Endothelial cell of umbilical vein (primary cell): ENCODE measurements at regions not wholly inside any gene's neighbourhood (a gene's known extent, or its start where the extent isn't known, plus 50 kb on each side); places are given as distances from the start of the nearest gene placed in this dataset.

Experiments
- BruUV-seq: library from RNA; stranded (reverse); fragments of 400-500 nt; replicated peaks from 2 replicates; lab custom pipeline; 2021; lab: Mats Ljungman, UMichigan
- CTCF ChIA-PET: fragments of 300-600, 350-600 bp; sonication (Branson Sonifier 250); formaldehyde crosslinking; loops from one replicate; lab custom pipeline; 2021; ENCODE audit warnings: antibody characterized with exemption, inconsistent platforms; lab: Charles Lee
- POLR2A ChIA-PET: fragments of 300-600, 350-600 bp; sonication (Branson Sonifier 250); formaldehyde crosslinking; loops from one replicate; lab custom pipeline; 2021; ENCODE audit warnings: antibody characterized with exemption, inconsistent platforms; lab: Charles Lee
- DNase-seq: peaks from one replicate; pipeline ENCODE4 v3.0.0-alpha.2; 2011; ENCODE audit warnings: low read depth, low spot score
- FAIRE-seq: peaks from 2 replicates; lab custom pipeline; 2011; peaks lifted over from hg19 to GRCh38; lab: Jason Lieb, UNC
- H2AFZ ChIP-seq: 2 replicates; pipeline ENCODE4 v1.6.0; 2012; ENCODE audit warnings: low read depth, low read length, control low read depth, inconsistent platforms
- H3K27ac ChIP-seq: 2 replicates; pipeline ENCODE4 v1.5.1; 2011; ENCODE audit warnings: low read depth, mild to moderate bottlenecking, control low read depth, low read length, moderate library complexity; ENCODE audit not compliant: insufficient read depth
- H3K27me3 ChIP-seq, 2 experiments: 2 replicates each; pipeline versions ENCODE4 v1.6.0 to v1.6.1; 2011; ENCODE audit warnings: low read length in 2 of 2, mixed read lengths in 1 of 2; ENCODE audit not compliant: control insufficient read depth in 2 of 2, insufficient read depth in 2 of 2
- H3K36me3 ChIP-seq, 2 experiments: 2 replicates in 1 of 2; 3 replicates in 1 of 2; pipeline ENCODE4 v1.5.1; 2011; ENCODE audit warnings: low read length in 2 of 2, mild to moderate bottlenecking in 1 of 2, moderate library complexity in 1 of 2; ENCODE audit not compliant: control insufficient read depth in 2 of 2, insufficient read depth in 2 of 2; ENCODE audit errors: extremely low read depth in 1 of 2
- H3K4me1 ChIP-seq: 3 replicates; pipeline ENCODE4 v1.5.1; 2011; ENCODE audit warnings: mild to moderate bottlenecking, low read length; ENCODE audit not compliant: control insufficient read depth, insufficient read depth; ENCODE audit errors: extremely low read depth
- H3K4me2 ChIP-seq: 2 replicates; pipeline ENCODE4 v1.6.1; 2011; ENCODE audit warnings: low read length, control low read depth, mixed read lengths; ENCODE audit not compliant: insufficient read depth
- H3K4me3 ChIP-seq, 3 experiments: fragments of 200-600 bp in 1 of 3; sonication (generic), shearing (Covaris generic) in 1 of 3; replicated peaks in 1 of 3; 2 replicates each; pipeline ENCODE4 v1.5.1; 2011 to 2016; ENCODE audit warnings: control low read depth in 3 of 3, low read length in 3 of 3, mild to moderate bottlenecking in 2 of 3, inconsistent platforms in 1 of 3, low read depth in 1 of 3, moderate library complexity in 1 of 3; ENCODE audit not compliant: insufficient read depth in 1 of 3
- H3K79me2 ChIP-seq: 2 replicates; pipeline ENCODE4 v1.6.0; 2012; ENCODE audit warnings: low read length, inconsistent platforms; ENCODE audit not compliant: control insufficient read depth, insufficient read depth
- H3K9ac ChIP-seq: replicated peaks from 2 replicates; pipeline ENCODE3; 2011; ENCODE audit warnings: low read length, control low read depth; ENCODE audit not compliant: insufficient read depth; ENCODE audit errors: extremely low read depth
- H3K9me1 ChIP-seq: replicated peaks from 3 replicates; pipeline ENCODE4 v1.6.0; 2011; ENCODE audit warnings: mild to moderate bottlenecking, low read length; ENCODE audit not compliant: control insufficient read depth, insufficient read depth; ENCODE audit errors: extremely low read depth
- H3K9me3 ChIP-seq: replicated peaks from 2 replicates; pipeline ENCODE4 v1.5.1; 2012; ENCODE audit warnings: low read length, inconsistent platforms; ENCODE audit not compliant: control insufficient read depth, insufficient read depth
- H4K20me1 ChIP-seq: replicated peaks from 2 replicates; pipeline ENCODE3; 2011; ENCODE audit warnings: mild to moderate bottlenecking, low read length; ENCODE audit not compliant: control insufficient read depth, insufficient read depth; ENCODE audit errors: extremely low read depth
- EZH2 ChIP-seq: IDR thresholded peaks from 2 replicates; pipeline ENCODE4 v1.6.1; 2012; ENCODE audit warnings: borderline replicate concordance, low read depth, mild to moderate bottlenecking, moderate library complexity, low read length, inconsistent platforms; ENCODE audit not compliant: severe bottlenecking
- FOS ChIP-seq: IDR thresholded peaks from 2 replicates; pipeline ENCODE4 v1.6.1; 2011; ENCODE audit warnings: mild to moderate bottlenecking, low read length, moderate library complexity, borderline replicate concordance; ENCODE audit not compliant: insufficient read depth
- GATA2 ChIP-seq: IDR thresholded peaks from 2 replicates; pipeline ENCODE4 v1.7.0; 2011; ENCODE audit warnings: low read depth, mild to moderate bottlenecking, moderate library complexity, mixed read lengths, low read length; ENCODE audit not compliant: insufficient read length, insufficient read depth
- JUN ChIP-seq: IDR thresholded peaks from 2 replicates; pipeline ENCODE4 v1.6.1; 2011; ENCODE audit warnings: borderline replicate concordance, low read depth; ENCODE audit not compliant: insufficient read length, insufficient read depth
- MYC ChIP-seq: IDR thresholded peaks from one replicate; pipeline ENCODE4 v1.6.1; 2011; ENCODE audit warnings: mild to moderate bottlenecking, low read depth, low read length
- POLR2A ChIP-seq: IDR thresholded peaks from 2 replicates; pipeline ENCODE4 v1.6.1; 2012; ENCODE audit warnings: low read depth, mild to moderate bottlenecking, control low read depth, low read length
- POLR2AphosphoS5 ChIP-seq: IDR thresholded peaks from 2 replicates; pipeline ENCODE4 v1.6.1; 2012; ENCODE audit warnings: low read depth, mild to moderate bottlenecking, control low read depth, low read length, moderate library complexity; ENCODE audit not compliant: insufficient read depth
- dilution Hi-C: fragments of 300-500 bp; cut with MboI; formaldehyde crosslinking; loops from one replicate; pipeline ENCODE4 v1.15.0; 2019; ENCODE audit warnings: low sequenced_read_pairs; ENCODE audit not compliant: extremely low pct_ligation_motif_present
- intact Hi-C: fragments of 100-400 bp; cut with micrococcal nuclease; formaldehyde crosslinking; loops from one replicate; pipeline ENCODE4 v1.10.0; 2022
- TF ChIP-seq, protein P1 (sequence below): IDR thresholded peaks from 2 replicates; pipeline ENCODE4 v1.6.1; 2011; ENCODE audit not compliant: insufficient read depth, insufficient read length
- TF ChIP-seq, protein P2 (sequence below), 2 donors: IDR thresholded peaks; 1 replicate in 1 of 2; 2 replicates in 1 of 2; pipeline ENCODE4 v1.5.1; 2011; ENCODE audit warnings: low read length in 2 of 2, mild to moderate bottlenecking in 2 of 2, moderate library complexity in 2 of 2, control low read depth in 1 of 2, inconsistent platforms in 1 of 2, low read depth in 1 of 2; ENCODE audit not compliant: insufficient read depth in 1 of 2; ENCODE audit errors: extremely low read depth in 1 of 2

DNA sequence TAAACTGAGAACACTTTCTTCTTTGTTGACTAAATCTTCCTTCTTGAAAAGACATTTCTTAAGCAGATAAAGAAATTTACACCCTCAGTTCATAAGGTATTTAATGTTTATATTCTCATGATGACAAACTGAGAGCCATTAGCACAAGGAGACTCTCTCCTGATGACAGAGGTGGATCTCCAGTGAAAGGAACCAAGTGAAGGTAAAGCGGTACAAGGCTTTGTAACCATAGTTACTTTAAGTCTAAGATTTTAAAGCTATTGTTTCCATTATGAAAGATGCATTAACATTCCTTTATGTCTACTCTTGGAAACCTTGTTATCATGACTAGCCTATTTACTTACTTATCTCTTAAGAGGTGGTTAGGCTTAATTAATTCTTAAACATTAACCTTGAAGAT, 737.1 kb downstream of the MECOM start:
- dilution Hi-C loops: no loop called here
- no peaks in the 10 kb centered on the region for H3K36me3 ChIP-seq
- CTCF ChIA-PET: interaction anchor here (1.6 kb wide), 1 partner anchor 61 kb away, joined by 4 read pairs; no protein-coding TSS in a partner anchor
- BruUV-seq: no TSS peak
- H3K79me2 ChIP-seq: no peaks in the 10 kb centered on the region
- H2AFZ ChIP-seq: no peak overlapping the region
- POLR2A ChIA-PET: no interaction called here
- TF ChIP-seq POLR2AphosphoS5 (no peak), GATA2 (no peak), FOS (no peak), POLR2A (no peak), MYC (no peak), EZH2 (no peak), JUN (no peak)
- TF ChIP-seq, protein P1, sequence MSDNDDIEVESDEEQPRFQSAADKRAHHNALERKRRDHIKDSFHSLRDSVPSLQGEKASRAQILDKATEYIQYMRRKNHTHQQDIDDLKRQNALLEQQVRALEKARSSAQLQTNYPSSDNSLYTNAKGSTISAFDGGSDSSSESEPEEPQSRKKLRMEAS: no peak
- TF ChIP-seq, protein P2, sequence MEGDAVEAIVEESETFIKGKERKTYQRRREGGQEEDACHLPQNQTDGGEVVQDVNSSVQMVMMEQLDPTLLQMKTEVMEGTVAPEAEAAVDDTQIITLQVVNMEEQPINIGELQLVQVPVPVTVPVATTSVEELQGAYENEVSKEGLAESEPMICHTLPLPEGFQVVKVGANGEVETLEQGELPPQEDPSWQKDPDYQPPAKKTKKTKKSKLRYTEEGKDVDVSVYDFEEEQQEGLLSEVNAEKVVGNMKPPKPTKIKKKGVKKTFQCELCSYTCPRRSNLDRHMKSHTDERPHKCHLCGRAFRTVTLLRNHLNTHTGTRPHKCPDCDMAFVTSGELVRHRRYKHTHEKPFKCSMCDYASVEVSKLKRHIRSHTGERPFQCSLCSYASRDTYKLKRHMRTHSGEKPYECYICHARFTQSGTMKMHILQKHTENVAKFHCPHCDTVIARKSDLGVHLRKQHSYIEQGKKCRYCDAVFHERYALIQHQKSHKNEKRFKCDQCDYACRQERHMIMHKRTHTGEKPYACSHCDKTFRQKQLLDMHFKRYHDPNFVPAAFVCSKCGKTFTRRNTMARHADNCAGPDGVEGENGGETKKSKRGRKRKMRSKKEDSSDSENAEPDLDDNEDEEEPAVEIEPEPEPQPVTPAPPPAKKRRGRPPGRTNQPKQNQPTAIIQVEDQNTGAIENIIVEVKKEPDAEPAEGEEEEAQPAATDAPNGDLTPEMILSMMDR (IDR thresholded peaks at IDR 0.05; ENCODE audit: extremely low read depth in 1 of 2, insufficient read depth in 1 of 2, low read depth in 1 of 2, low read length in 2 of 2): no peak
- intact Hi-C loops: no loop called here
- H3K27me3 ChIP-seq: no peaks in the 10 kb centered on the region
- FAIRE-seq: no peak
- no peak overlapping the region for H3K27ac ChIP-seq
- H3K9me3 ChIP-seq: no peaks in the 10 kb centered on the region
- no peaks in the 10 kb centered on the region for H3K4me1 ChIP-seq
- no peaks in the 10 kb centered on the region for H4K20me1 ChIP-seq
- H3K4me2 ChIP-seq: no peak overlapping the region
- DNase-seq: no peak
- no peak overlapping the region for H3K4me3 ChIP-seq
- no peaks in the 10 kb centered on the region for H3K9me1 ChIP-seq
- H3K9ac ChIP-seq: no peak overlapping the region
